HL-60 (cell line): ENCODE measurements at regions not wholly inside any gene's neighbourhood (a gene's known extent, or its start where the extent isn't known, plus 50 kb on each side); places are given as distances from the start of the nearest gene placed in this dataset.
A peak's percentile ranks its signal among the peaks of the same experiment; 100 is the strongest.

Source experiments
- DNase-seq, 2 experiments: peaks; one replicate each; pipeline ENCODE4 v3.0.0-alpha.2; 2010 to 2020; ENCODE audit warnings: low read depth in 1 of 2, low spot score in 1 of 2
- H3K27ac ChIP-seq: fragments of 250-450 bp; sonication (Bioruptor Pico); replicated peaks from 2 replicates; pipeline ENCODE4 v1.5.1; 2020; ENCODE audit warnings: mild to moderate bottlenecking, moderate library complexity
- H3K27me3 ChIP-seq: fragments of 250-450 bp; sonication (Bioruptor Pico); 2 replicates; pipeline ENCODE4 v1.5.1; 2021; ENCODE audit warnings: mild to moderate bottlenecking, moderate library complexity; ENCODE audit not compliant: insufficient read depth, poor library complexity, severe bottlenecking
- H3K4me3 ChIP-seq: replicated peaks from 2 replicates; pipeline ENCODE4 v1.5.1; 2011; ENCODE audit warnings: mild to moderate bottlenecking, control low read depth, low read length; ENCODE audit not compliant: insufficient read depth
- GABPA ChIP-seq: IDR thresholded peaks from 2 replicates; pipeline ENCODE4 v1.6.1; 2012; ENCODE audit warnings: low read depth
- POLR2AphosphoS5 ChIP-seq: IDR thresholded peaks from 2 replicates; pipeline ENCODE4 v1.6.1; 2012; ENCODE audit warnings: low read depth
- SPI1 ChIP-seq: IDR thresholded peaks from 2 replicates; pipeline ENCODE4 v1.6.1; 2012; ENCODE audit warnings: low read depth, mild to moderate bottlenecking, borderline replicate concordance
- TF ChIP-seq, protein P1 (sequence below): IDR thresholded peaks from 2 replicates; pipeline ENCODE4 v1.6.1; 2012; ENCODE audit warnings: low read depth; ENCODE audit not compliant: insufficient replicate concordance
- TF ChIP-seq, protein P2 (sequence below): IDR thresholded peaks from one replicate; pipeline ENCODE4 v1.5.1; 2011; ENCODE audit warnings: low read length, control low read depth, inconsistent platforms; ENCODE audit not compliant: insufficient read depth

- no peak for DNase-seq
- TF ChIP-seq, protein P1, sequence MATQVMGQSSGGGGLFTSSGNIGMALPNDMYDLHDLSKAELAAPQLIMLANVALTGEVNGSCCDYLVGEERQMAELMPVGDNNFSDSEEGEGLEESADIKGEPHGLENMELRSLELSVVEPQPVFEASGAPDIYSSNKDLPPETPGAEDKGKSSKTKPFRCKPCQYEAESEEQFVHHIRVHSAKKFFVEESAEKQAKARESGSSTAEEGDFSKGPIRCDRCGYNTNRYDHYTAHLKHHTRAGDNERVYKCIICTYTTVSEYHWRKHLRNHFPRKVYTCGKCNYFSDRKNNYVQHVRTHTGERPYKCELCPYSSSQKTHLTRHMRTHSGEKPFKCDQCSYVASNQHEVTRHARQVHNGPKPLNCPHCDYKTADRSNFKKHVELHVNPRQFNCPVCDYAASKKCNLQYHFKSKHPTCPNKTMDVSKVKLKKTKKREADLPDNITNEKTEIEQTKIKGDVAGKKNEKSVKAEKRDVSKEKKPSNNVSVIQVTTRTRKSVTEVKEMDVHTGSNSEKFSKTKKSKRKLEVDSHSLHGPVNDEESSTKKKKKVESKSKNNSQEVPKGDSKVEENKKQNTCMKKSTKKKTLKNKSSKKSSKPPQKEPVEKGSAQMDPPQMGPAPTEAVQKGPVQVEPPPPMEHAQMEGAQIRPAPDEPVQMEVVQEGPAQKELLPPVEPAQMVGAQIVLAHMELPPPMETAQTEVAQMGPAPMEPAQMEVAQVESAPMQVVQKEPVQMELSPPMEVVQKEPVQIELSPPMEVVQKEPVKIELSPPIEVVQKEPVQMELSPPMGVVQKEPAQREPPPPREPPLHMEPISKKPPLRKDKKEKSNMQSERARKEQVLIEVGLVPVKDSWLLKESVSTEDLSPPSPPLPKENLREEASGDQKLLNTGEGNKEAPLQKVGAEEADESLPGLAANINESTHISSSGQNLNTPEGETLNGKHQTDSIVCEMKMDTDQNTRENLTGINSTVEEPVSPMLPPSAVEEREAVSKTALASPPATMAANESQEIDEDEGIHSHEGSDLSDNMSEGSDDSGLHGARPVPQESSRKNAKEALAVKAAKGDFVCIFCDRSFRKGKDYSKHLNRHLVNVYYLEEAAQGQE: no peak
- TF ChIP-seq GABPA (no peak), SPI1 (no peak)
- TF ChIP-seq, protein P2, sequence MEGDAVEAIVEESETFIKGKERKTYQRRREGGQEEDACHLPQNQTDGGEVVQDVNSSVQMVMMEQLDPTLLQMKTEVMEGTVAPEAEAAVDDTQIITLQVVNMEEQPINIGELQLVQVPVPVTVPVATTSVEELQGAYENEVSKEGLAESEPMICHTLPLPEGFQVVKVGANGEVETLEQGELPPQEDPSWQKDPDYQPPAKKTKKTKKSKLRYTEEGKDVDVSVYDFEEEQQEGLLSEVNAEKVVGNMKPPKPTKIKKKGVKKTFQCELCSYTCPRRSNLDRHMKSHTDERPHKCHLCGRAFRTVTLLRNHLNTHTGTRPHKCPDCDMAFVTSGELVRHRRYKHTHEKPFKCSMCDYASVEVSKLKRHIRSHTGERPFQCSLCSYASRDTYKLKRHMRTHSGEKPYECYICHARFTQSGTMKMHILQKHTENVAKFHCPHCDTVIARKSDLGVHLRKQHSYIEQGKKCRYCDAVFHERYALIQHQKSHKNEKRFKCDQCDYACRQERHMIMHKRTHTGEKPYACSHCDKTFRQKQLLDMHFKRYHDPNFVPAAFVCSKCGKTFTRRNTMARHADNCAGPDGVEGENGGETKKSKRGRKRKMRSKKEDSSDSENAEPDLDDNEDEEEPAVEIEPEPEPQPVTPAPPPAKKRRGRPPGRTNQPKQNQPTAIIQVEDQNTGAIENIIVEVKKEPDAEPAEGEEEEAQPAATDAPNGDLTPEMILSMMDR: no peak
- Histone ChIP-seq H3K4me3 (no peak overlapping the region), H3K27me3 (no peaks in the 10 kb centered on the region), H3K27ac (no peak overlapping the region)
Measured at GRCh38 chr1:244980605-244981004, 116.3 kb upstream of the HNRNPU start.

DNA sequence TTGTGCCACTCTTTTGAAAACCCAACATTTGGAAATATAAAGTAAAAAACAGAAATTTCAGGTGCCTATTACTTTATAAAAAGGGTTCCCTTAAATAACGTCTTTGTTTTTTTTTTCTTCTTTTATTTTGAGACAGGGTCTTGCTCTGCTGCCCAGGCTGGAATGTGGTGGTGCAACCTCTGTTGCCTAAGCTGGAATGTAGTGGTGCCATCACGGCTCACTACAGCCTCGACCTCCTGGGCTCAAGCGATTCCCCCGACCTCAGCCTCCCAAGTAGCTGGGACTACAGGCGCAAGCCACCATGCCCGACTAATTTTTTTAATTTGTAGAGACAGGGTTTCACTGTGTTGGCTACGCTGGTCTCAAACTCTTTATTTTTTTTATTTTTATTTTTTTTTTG lies 110.2 kb upstream of the HNRNPU start:
- no peak overlapping the region for H3K4me3 ChIP-seq
- H3K27ac ChIP-seq: no peak overlapping the region
- TF ChIP-seq POLR2AphosphoS5: no peak
- TF ChIP-seq, protein P1: no peak
- TF ChIP-seq GABPA: no peak
- no peak for TF ChIP-seq SPI1
- TF ChIP-seq, protein P2: no peak
- no peaks in the 10 kb centered on the region for H3K27me3 ChIP-seq
- no peak for DNase-seq

- Histone ChIP-seq H3K4me3 (no peak overlapping the region), H3K27me3 (no peaks in the 10 kb centered on the region), H3K27ac (no peak overlapping the region)
- TF ChIP-seq GABPA: no peak
- no peak for TF ChIP-seq POLR2AphosphoS5
- TF ChIP-seq, protein P2: no peak
- DNase-seq: no peak
Measured at GRCh38 chr1:244974106-244974505, 109.8 kb upstream of the HNRNPU start.

DNA sequence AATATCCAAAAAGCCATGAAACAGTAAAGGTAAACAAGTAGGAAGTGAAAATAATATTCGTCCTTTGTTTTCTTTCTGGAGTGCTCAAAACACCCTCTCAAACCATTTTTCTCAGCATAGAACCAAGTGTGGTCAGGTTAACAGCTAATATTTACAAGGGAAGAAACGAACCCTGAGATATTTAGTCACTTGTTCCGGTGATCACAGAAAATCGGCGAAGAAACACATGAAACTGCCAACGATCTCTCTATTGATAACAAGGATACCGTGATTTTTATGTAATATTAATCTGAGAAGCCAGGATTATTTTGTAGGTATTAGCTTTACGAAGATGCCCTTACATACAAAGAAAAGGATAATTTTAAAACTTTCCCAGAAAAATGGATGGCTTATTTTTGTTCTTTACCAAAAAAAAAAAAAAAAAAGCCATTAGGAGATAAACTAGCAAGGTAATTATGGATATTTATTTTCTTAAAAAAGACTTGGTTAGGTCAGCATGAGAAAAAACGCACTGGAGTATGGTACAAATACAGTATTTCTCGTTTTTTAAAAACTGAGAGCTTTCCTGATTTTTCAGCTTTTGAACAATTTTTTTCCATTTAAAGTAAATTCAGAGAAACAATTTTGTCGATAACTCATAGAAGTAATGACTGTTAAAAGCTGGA lies 107.3 kb upstream of the HNRNPU start:
- no peak for DNase-seq
- peak overlapping the region; percentile 55 for H3K4me3 ChIP-seq
- peak overlapping the region; percentile 100 for H3K27ac ChIP-seq
- TF ChIP-seq, protein P2: no peak
- TF ChIP-seq SPI1: no peak
- TF ChIP-seq, protein P1: no peak
- TF ChIP-seq POLR2AphosphoS5: no peak
- TF ChIP-seq GABPA: no peak
- no peaks in the 10 kb centered on the region for H3K27me3 ChIP-seq
